ENCODE measurements at regions not wholly inside any gene's neighbourhood (a gene's known extent, or its start where the extent isn't known, plus 50 kb on each side); places are given as distances from the start of the nearest gene placed in this dataset.

DNA sequence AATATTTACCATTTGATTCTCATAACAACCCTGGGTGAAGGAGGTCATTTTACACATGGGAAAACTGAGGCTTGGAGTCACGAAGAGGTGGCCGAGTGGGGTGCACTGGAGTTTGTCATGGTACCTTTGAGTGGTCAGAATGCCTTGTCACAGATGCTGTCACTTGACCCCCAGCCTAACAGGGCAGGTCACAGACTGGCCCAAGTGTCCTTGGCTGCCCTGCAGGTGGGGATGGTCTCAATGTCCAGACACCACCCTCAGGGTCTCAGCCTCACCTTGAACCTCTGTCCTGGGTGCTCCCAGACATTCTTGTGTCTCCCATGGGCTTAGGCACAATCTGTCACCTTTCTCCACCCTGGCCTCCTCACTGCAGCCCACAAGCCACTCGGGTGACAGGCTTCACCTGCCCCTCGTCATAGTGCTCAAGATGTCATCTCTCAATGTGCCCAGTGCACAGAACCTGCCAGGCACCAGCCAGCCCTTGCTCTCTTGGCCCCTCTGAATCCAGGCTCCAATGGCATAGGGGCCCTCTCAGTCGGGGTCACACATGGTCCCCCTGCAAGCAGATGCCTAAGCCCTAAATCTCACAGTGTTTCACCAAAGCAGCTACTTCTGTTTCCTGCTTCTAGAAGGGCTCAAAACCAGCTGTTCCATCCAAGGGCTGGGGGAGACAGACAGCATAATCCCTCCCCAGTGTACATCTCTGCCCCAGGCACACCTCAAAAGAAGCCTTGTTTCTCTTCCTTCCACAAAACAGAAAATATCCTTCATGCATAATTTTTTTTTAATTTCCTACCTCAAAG, 76.8 kb upstream of the NANOS1 start:
- TF ChIP-seq, protein P1, sequence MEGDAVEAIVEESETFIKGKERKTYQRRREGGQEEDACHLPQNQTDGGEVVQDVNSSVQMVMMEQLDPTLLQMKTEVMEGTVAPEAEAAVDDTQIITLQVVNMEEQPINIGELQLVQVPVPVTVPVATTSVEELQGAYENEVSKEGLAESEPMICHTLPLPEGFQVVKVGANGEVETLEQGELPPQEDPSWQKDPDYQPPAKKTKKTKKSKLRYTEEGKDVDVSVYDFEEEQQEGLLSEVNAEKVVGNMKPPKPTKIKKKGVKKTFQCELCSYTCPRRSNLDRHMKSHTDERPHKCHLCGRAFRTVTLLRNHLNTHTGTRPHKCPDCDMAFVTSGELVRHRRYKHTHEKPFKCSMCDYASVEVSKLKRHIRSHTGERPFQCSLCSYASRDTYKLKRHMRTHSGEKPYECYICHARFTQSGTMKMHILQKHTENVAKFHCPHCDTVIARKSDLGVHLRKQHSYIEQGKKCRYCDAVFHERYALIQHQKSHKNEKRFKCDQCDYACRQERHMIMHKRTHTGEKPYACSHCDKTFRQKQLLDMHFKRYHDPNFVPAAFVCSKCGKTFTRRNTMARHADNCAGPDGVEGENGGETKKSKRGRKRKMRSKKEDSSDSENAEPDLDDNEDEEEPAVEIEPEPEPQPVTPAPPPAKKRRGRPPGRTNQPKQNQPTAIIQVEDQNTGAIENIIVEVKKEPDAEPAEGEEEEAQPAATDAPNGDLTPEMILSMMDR (IDR thresholded peaks at IDR 0.05; ENCODE audit: insufficient read depth, low read length, poor library complexity, severe bottlenecking), result no peak
- no peak for TF ChIP-seq EZH2phosphoT487 (conservative IDR thresholded peaks at IDR 0.05; ENCODE audit: low read length)

Data from SU-DHL-6 (cell line).